Loucy (cell line): ENCODE measurements at regions not wholly inside any gene's neighbourhood (a gene's known extent, or its start where the extent isn't known, plus 50 kb on each side); places are given as distances from the start of the nearest gene placed in this dataset.

Experiments used
- H2AFZ ChIP-seq: fragments of 200-600 bp; sonication (generic); 2 replicates; pipeline ENCODE4 v1.6.0; 2016; ENCODE audit warnings: antibody characterized with exemption, mild to moderate bottlenecking, low read length, moderate library complexity
- H3F3A ChIP-seq: fragments of 200-600 bp; 2 replicates; pipeline ENCODE4 v1.6.0; 2016; ENCODE audit warnings: antibody characterized with exemption, low read depth, mild to moderate bottlenecking
- H3K27me3 ChIP-seq: fragments of 200-600 bp; sonication (generic); 2 replicates; pipeline ENCODE4 v1.6.1; 2014; ENCODE audit warnings: low read length, mild to moderate bottlenecking; ENCODE audit not compliant: insufficient read depth, poor library complexity, severe bottlenecking
- H3K36me3 ChIP-seq: fragments of 200-600 bp; sonication (generic); 2 replicates; pipeline ENCODE4 v1.6.1; 2016; ENCODE audit warnings: low read length; ENCODE audit not compliant: insufficient read depth
- H3K4me1 ChIP-seq: fragments of 200-600 bp; sonication (generic); 2 replicates; pipeline ENCODE4 v1.5.1; 2014; ENCODE audit warnings: low read length, mild to moderate bottlenecking; ENCODE audit not compliant: insufficient read depth, poor library complexity, severe bottlenecking
- H3K4me2 ChIP-seq: fragments of 200-600 bp; sonication (generic); 2 replicates; pipeline ENCODE4 v1.6.0; 2014; ENCODE audit warnings: antibody characterized with exemption, low read length, low read depth, mild to moderate bottlenecking; ENCODE audit not compliant: poor library complexity, severe bottlenecking
- H3K4me3 ChIP-seq: fragments of 200-600 bp; sonication (generic); 2 replicates; pipeline ENCODE4 v1.5.1; 2014; ENCODE audit warnings: low read length, mild to moderate bottlenecking, mixed read lengths; ENCODE audit not compliant: poor library complexity, severe bottlenecking
- H3K79me2 ChIP-seq: fragments of 200-600 bp; sonication (generic); 2 replicates; pipeline ENCODE4 v1.6.1; 2014; ENCODE audit warnings: low read length; ENCODE audit not compliant: insufficient read depth
- H3K9ac ChIP-seq: fragments of 200-600 bp; sonication (generic); 2 replicates; pipeline ENCODE4 v1.6.0; 2014; ENCODE audit warnings: mild to moderate bottlenecking, low read depth, low read length, moderate library complexity; ENCODE audit not compliant: poor library complexity, severe bottlenecking
- H3K9me2 ChIP-seq: fragments of 200-600 bp; sonication (generic); replicated peaks from 2 replicates; pipeline ENCODE4 v1.6.1; 2016; ENCODE audit warnings: low read depth, low read length, mixed read lengths
- H3K9me3 ChIP-seq: fragments of 200-600 bp; sonication (generic); 2 replicates; pipeline ENCODE4 v1.6.1; 2014; ENCODE audit warnings: mild to moderate bottlenecking, antibody characterized with exemption, low read length, low read depth; ENCODE audit not compliant: insufficient read depth
- H4K20me1 ChIP-seq: fragments of 200-600 bp; sonication (generic); 2 replicates; pipeline ENCODE4 v1.6.0; 2014; ENCODE audit warnings: antibody characterized with exemption, low read length, mild to moderate bottlenecking; ENCODE audit not compliant: insufficient read depth, poor library complexity, severe bottlenecking
- CTCF ChIP-seq: fragments of 200-600 bp; sonication (generic); conservative IDR thresholded peaks from 2 replicates; pipeline ENCODE4 v1.5.1; 2014; ENCODE audit warnings: mild to moderate bottlenecking, antibody characterized with exemption, low read length
- EZH2phosphoT487 ChIP-seq: fragments of 200-600 bp; IDR thresholded peaks from 2 replicates; pipeline ENCODE4 v1.6.1; 2018; ENCODE audit warnings: antibody characterized with exemption, mild to moderate bottlenecking, moderate library complexity, borderline replicate concordance

- Histone ChIP-seq H2AFZ (no peak overlapping the region), H3K4me2 (no peak overlapping the region), H3K4me1 (peaks cover 9% of the 10 kb centered on the region), H3K9me2 (no peaks in the 10 kb centered on the region), H3F3A (no peaks in the 10 kb centered on the region), H4K20me1 (no peaks in the 10 kb centered on the region), H3K36me3 (no peaks in the 10 kb centered on the region), H3K9me3 (no peaks in the 10 kb centered on the region), H3K9ac (no peak overlapping the region), H3K4me3 (no peak overlapping the region), H3K79me2 (no peaks in the 10 kb centered on the region), H3K27me3 (no peaks in the 10 kb centered on the region)
- TF ChIP-seq EZH2phosphoT487 (no peak), CTCF (no peak)
These were observed 307.7 kb upstream of the NFE2L3 start for GRCh38 chr7:25844102-25844870.

- TF ChIP-seq EZH2phosphoT487: no peak
- TF ChIP-seq CTCF: no peak
- H3K4me1 ChIP-seq: peaks cover 9% of the 10 kb centered on the region
- no peaks in the 10 kb centered on the region for H3K9me3 ChIP-seq
- no peak overlapping the region for H3K9ac ChIP-seq
- H3K9me2 ChIP-seq: no peaks in the 10 kb centered on the region
- no peak overlapping the region for H3K4me2 ChIP-seq
- H3K36me3 ChIP-seq: no peaks in the 10 kb centered on the region
- H3K79me2 ChIP-seq: no peaks in the 10 kb centered on the region
- H3K27me3 ChIP-seq: no peaks in the 10 kb centered on the region
- H3K4me3 ChIP-seq: no peak overlapping the region
- H3F3A ChIP-seq: no peaks in the 10 kb centered on the region
- no peak overlapping the region for H2AFZ ChIP-seq
- no peaks in the 10 kb centered on the region for H4K20me1 ChIP-seq
These were observed 306.5 kb upstream of the NFE2L3 start for GRCh38 chr7:25845464-25845863.

- Histone ChIP-seq H3K79me2 (no peaks in the 10 kb centered on the region), H3K4me1 (peaks cover 9% of the 10 kb centered on the region), H3K9ac (no peak overlapping the region), H2AFZ (no peak overlapping the region), H4K20me1 (no peaks in the 10 kb centered on the region), H3K27me3 (no peaks in the 10 kb centered on the region), H3K4me3 (no peak overlapping the region), H3K9me3 (no peaks in the 10 kb centered on the region), H3K9me2 (no peaks in the 10 kb centered on the region), H3F3A (no peaks in the 10 kb centered on the region), H3K4me2 (no peak overlapping the region), H3K36me3 (no peaks in the 10 kb centered on the region)
- TF ChIP-seq CTCF (no peak), EZH2phosphoT487 (no peak)
These were observed 305.3 kb upstream of the NFE2L3 start for GRCh38 chr7:25846722-25847121.
